ENCODE measurements at regions not wholly inside any gene's neighbourhood (a gene's known extent, or its start where the extent isn't known, plus 50 kb on each side); places are given as distances from the start of the nearest gene placed in this dataset.

GRCh38 chr6:145384503-145384902, 350.8 kb downstream of the EPM2A start:
- TF ChIP-seq POLR2A (IDR thresholded peaks at IDR 0.05; ENCODE audit: low read length) (no peak), GATA1 (IDR thresholded peaks at IDR 0.05; ENCODE audit: low read depth, low read length) (no peak)
